Umbilical cord (tissue), 1 donor: ENCODE measurements at regions not wholly inside any gene's neighbourhood (a gene's known extent, or its start where the extent isn't known, plus 50 kb on each side); places are given as distances from the start of the nearest gene placed in this dataset.
"Not testable (repeated sequence)": the region's sequence is repeated elsewhere in the genome, so short reads cannot be mapped to it uniquely, and the experiment has no call there.

ENCODE experiments used
- DNase-seq: peaks from one replicate; pipeline ENCODE4 v3.0.0-alpha.2; 2015; ENCODE audit warnings: low spot score

GRCh38 chr6:3961581-3962215, 112.5 kb downstream of the FAM50B start:
- DNase-seq = no peak

GRCh38 chr6:3962291-3963280, 113.4 kb downstream of the FAM50B start:
- no peak for DNase-seq

DNA sequence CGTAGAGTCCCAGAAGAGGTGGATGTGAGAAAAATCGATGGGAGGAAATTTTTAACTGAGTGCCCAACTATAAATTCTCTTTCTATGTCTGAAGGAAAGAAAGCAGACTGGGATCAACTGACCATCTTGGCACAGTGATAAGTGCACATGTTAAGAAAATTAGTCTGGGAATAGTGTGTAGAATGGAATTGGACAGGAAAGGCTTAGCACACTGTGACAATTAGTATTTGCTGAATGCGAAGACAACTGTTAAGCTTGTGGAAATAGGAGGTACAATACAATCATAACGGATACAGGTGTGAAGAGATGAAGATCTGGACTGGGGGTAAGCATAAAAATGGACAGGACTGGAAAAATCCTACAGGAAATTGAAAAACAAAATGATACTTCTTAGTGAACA, 114.3 kb downstream of the FAM50B start:
- DNase-seq = no peak

- DNase-seq = no peak
These were observed 113.7 kb downstream of the FAM217A start for GRCh38 chr6:3965071-3965718.

DNA sequence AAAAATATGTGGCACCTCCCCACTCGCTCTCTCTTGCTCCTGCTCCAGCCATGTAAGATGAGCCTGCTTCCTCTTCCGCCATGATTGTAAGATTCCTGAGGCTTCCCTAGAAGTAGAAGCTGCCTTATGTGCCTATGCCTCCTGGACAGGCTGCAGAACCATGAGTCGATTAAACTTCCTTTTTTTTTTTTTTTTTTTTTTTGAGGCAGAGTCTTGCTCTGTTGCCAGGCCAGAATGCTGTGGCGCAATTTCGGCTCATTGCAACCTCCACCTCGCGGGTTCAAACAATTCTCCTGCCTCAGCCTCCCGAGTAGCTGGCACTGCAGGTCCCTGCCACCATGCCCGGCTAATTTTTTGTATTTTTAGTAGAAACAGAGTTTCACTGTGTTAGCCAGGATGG, 112.5 kb downstream of the FAM217A start:
- DNase-seq = no peak

DNA sequence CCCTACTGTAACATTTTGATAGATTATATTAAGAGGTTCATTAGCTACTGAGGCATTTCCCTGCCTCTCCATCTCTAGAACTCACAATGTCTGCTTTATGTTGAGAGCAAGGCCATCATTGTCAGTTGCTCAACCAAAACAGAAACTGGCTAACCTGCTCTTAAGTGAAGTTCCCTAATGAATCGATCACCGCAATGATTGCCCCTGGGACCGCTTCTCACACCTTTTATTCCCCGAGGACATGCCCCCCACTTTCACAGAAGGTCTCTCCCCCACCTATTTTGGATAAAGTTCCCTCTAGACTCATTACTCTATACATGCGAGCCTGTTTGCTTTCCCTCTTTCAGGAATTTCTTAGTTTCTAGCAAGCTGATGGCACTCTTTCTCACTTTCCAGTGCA, 108.8 kb downstream of the FAM217A start:
- no peak for DNase-seq

DNA sequence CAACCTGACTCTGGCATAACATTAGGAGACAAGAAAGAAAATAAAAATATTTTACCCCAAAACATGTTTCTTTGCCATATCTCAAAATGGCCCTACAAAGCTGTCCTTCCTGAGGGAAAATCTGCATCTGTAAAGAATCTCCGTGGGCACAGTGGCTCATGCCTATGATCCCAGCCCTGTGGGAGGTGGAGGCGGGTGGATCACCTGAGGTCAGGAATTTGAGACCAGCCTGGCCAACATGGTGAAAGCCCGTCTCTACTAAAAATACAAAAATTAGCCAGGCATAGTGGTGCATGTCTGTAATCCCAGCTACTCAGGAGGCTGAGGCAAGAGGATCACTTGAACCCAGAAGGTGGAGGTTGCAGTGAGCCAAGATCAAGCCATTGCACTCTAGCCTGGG, 105.8 kb downstream of the FAM217A start:
- DNase-seq = not testable (repeated sequence)

DNA sequence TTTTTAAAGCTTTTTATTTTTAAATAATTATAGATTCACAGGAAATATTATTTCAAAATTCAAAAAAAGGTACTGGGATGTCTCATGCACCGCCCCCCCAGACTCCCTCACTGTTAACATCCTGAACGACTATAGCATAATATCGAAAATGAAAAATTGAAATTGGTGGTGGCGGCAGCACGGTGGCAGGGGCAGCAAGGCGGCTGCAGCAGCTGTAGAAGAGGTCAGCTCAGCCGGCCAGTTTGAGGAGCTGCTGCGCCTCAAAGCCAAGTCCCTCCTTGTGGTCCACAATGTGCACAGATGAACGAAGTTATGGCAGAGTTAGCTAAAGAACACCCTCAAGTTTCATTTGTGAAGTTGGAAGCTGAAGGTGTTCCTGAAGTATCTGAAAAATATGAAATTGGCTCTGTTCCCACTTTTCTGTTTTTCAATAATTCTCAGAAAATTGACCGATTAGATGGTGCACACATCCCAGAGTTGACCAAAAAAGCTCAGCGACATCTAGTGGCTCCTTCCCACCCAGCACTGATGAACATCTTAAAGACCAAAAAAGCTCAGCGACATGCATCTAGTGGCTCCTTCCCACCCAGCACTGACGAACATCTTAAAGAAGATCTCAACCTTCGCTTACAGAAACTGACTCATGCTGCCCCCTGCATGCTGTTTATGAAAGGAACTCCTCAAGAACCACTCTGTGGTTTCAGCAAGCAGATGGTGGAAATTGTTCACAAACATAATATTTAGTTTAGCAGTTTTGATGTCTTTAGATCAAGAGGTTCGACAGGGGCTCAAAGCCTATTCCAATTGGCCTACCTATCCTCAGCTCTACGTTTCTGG, 100.8 kb downstream of the FAM217A start:
- DNase-seq = peak; percentile 84

DNA sequence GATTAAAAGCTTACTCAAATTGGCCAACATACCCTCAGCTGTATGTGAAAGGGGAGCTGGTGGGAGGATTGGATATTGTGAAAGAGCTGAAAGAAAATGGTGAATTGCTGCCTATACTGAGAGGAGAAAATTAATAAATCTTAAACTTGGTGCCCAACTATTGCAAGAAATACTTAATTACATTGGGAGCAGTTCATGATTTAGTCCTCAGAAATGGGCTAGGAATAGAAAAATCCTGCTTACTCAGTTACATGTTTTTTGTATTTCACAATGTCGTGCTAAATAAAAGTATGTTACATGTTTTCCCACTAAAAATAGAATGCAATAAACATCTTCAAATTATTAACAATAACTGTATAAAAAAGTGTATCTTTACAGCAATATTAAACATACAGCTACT, 100.0 kb downstream of the FAM217A start:
- not testable (repeated sequence) for DNase-seq

DNA sequence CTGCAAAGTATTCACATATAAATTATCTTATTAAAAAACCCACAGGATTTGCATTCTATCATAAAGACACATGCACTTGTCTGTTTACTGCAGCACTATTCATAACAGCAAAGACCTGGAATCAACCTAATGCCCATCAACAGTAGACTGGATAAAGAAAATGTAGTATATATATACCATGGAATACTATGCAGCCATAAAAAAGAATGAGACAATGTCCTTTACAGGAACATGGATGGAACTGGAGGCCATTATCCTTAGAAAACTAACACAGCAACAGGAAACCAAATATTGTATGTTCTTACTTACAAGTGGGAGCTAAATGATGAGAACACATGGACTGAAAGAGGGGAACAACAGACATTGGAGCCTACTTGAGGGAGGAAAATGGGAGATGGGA, 97.0 kb downstream of the FAM217A start:
- DNase-seq = no peak

DNA sequence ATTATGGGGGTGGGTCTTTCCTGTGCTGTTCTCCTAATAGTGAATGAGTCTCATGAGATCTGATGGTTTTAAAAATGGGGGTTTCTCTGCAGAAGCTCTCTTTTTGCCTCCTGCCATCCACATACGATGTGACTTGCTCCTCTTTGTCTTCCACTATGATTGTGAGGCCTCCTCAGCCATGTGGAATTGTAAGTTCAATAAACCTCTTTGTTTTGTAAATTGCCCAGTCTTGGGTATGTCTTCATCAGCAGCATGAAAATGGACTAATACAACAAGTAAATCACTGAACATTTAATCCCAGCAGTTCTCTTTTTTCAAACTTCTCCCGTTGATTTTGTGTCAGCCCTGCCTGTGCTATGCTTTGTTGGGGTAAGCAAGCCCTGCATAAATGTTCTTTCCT, 95.2 kb downstream of the FAM217A start:
- DNase-seq = no peak

GRCh38 chr6:3984494-3984893, 94.4 kb downstream of the FAM217A start:
- DNase-seq = no peak

DNA sequence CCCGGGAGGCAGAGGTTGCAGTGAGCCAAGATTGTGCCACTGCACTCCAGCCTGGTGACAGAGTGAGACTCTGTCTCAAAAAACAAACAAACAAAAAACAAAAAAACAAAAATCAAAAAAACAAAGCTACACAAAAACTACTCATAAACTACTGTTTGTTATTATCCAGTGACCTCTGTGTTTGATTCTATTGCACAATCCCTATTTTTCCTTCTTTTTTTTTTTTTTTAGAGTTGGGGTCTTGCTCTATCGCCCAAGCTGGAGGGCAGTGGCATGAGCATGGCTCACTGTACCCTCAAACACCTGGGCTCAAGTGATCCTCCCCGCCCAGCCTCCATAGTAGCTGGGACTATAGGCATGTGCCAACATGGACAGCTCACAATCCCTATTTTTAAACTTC, 92.7 kb downstream of the FAM217A start:
- DNase-seq = no peak

DNA sequence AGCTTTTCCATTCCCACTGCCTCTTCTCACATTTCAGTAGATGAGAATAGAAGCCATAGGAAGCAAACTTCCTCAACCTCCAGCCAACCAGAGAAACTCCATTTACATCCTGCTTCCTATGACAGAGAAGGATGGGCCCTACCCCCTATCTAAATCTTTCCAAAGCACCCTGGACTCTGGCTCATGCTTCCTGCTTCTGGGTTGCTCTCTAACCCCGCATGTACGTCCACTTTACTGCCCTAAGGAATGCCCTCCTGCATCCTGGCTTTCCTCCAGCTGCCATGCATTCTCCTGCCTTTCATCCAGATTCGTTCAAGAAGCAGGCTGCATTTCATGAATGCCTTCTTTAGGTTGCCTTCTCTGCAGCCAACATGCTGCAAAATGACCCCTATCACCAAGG, 91.9 kb downstream of the FAM217A start:
- peak; percentile 59 for DNase-seq

- no peak for DNase-seq
These were observed 91.4 kb downstream of the FAM217A start for GRCh38 chr6:3987576-3987975.

GRCh38 chr6:3990692-3991491, 88.0 kb downstream of the FAM217A start:
- DNase-seq = peak; percentile 97

- DNase-seq = no peak
These were observed 87.0 kb downstream of the FAM217A start for GRCh38 chr6:3991941-3992340.

DNA sequence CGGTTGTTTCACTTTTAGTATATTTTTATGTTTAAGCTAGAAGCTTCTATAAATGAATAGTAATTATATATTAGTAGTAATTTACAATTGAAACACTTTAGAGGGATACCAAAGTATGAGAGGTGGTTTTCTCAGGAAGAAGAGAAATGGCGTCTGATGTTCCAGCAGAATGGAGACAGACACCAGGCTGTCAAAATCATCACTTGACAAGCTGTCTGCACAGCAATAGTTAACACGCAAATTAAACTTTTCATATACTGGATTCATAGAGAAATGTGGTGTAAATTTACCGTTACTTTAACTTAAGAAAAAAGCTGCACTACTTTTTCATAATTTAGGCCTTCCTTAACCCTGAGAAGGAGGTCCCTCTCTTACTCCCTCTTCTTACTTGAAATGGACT, 82.6 kb downstream of the FAM217A start:
- DNase-seq = no peak

DNA sequence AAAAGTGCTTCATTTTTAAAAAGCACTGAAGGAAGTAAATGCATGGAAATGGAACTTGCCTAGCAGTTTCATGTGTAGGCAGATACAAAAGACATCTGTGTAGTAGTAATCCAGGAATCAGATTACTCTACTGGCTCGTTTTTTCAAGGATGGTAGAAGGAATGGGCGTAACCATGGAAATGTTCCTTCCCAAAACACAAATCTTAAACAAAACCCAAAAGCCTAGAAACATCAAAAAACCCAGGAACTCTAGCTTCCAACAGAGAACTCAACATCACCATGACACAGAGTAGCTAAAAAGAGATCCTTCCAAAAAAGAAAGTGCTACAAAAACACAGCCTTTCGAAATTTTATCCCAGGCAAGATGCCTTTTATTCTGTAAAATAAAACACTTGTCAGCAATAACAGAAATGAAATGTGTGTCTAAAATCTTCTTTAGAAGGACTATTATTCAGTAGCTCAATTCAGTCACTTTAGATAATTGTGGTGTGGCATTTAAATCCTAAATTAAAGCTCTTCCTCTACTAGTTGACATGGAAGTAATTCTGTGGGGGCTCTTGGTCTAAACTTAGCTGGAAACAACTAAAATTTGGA, 81.7 kb downstream of the FAM217A start:
- peak; percentile 90 for DNase-seq
